ENCODE measurements at regions not wholly inside any gene's neighbourhood (a gene's known extent, or its start where the extent isn't known, plus 50 kb on each side); places are given as distances from the start of the nearest gene placed in this dataset.

DNA sequence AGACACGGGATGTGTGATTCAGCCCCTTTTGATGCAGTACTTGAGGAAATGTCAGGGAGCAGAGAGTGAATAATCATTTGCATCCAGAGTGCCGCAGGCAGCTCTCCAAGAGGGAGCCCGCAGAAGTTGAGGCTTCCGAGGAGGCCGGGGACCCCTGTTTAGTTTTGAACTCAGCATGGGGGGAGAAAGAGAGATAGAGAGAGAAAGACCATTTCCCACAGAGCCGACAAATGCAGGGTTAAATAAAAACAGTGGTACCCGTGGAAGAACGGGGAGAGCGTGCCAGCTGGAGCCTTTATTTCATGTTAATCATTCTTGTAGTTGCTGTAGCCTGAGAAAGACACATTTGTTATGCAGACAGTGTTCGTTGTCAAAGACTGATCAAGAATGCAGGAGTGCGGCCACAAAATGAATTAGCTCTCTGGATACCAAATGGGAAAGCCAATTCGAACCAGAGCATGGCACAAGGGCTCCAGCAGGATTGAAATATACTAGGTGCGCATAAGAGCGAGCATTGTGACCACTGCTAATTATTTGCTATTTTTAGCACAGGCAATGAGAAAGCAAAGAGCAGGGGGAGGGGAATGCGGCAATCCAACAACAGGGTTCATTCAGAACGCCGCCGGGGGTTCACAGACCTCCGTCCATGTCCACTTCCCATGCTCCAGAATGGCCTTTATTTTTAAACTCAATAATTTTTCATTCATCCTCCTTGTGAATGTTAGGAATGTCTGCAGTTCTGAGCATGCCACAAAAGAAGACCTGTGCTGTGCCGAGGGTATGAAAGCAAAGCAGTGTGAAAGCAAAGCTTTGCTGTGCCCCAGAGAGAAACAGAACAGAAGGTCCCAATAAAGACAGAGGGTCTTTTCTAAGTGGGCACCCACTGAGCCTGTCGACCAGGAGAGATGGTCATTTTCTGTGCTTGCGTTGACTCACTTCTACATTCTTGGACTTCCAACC lies 243.9 kb upstream of the VCX3A start:
- Mint-ChIP-seq H3K36me3 (no peaks in the 10 kb centered on the region), H3K4me1 (no peaks in the 10 kb centered on the region), H3K27ac (no peak overlapping the region), H3K4me3 (no peak overlapping the region), H3K9me3 (peaks cover 0 to 12% (median 0%) of the 10 kb centered on the region in 7 donors), H3K27me3 (no peaks in the 10 kb centered on the region)
- no peak overlapping the region for H3K4me3 ChIP-seq (ENCODE audit: low read depth, low read length)
- H3K27me3 ChIP-seq (ENCODE audit: control insufficient read depth, insufficient read depth, low read length): no peaks in the 10 kb centered on the region
- ATAC-seq (ENCODE audit: low read depth in 2 of 2): no peak
- H3K4me1 ChIP-seq (ENCODE audit: control insufficient read depth, insufficient read depth, low read length, poor library complexity, severe bottlenecking): no peaks in the 10 kb centered on the region
- H3K27ac ChIP-seq (ENCODE audit: insufficient read depth, low read length, poor library complexity, severe bottlenecking): no peak overlapping the region
- H3K36me3 ChIP-seq (ENCODE audit: control insufficient read depth, insufficient read depth, low read length): no peaks in the 10 kb centered on the region
- H3K9me3 ChIP-seq (ENCODE audit: control insufficient read depth in 2 of 2, low read length in 2 of 2): no peaks in the 10 kb centered on the region
- DNase-seq: no peak

DNA sequence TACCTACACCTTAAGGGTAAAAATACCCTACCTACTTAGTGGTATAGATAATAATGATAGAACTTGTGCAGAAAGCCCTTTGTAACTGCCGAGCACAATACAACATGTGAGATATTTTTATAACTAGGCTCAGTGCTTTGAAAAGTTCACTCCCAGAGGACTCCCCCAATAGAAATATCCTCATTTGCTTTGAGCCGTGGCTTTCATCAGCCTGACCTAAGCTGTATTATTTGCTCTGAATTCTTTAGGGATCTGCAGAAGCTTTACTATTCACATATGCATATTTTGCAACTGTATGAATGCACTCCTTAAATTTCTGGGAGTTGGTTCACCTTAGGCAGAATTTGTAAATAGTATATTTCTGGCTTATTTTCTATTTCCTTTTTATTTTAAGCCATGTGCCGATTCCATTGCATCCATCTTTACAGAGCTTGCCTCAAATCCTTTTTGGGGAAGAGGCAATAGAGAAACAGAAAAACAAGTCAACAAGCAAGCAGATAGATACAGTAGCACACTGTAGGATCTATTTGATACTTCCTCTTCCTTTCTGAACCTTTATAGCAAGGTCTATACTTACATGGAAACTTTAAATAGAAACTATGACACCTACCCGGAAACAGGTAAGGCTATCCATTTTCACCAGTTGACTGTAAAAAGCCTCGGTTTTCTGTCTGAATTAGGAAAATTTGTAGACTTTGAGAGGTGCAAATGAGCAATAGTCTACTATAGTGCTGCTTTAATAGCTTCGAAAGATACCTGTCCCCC lies 242.5 kb upstream of the VCX3A start:
- Mint-ChIP-seq H3K36me3 (no peaks in the 10 kb centered on the region), H3K27me3 (no peaks in the 10 kb centered on the region), H3K4me3 (no peak overlapping the region), H3K4me1 (no peaks in the 10 kb centered on the region), H3K27ac (no peak overlapping the region), H3K9me3 (peaks cover 0 to 7% (median 0%) of the 10 kb centered on the region in 7 donors)
- no peak for DNase-seq
- H3K4me1 ChIP-seq (ENCODE audit: control insufficient read depth, insufficient read depth, low read length, poor library complexity, severe bottlenecking): no peaks in the 10 kb centered on the region
- no peak overlapping the region for H3K27ac ChIP-seq (ENCODE audit: insufficient read depth, low read length, poor library complexity, severe bottlenecking)
- H3K9me3 ChIP-seq (ENCODE audit: control insufficient read depth in 2 of 2, low read length in 2 of 2): no peaks in the 10 kb centered on the region
- H3K27me3 ChIP-seq (ENCODE audit: control insufficient read depth, insufficient read depth, low read length): no peaks in the 10 kb centered on the region
- H3K36me3 ChIP-seq (ENCODE audit: control insufficient read depth, insufficient read depth, low read length): no peaks in the 10 kb centered on the region
- ATAC-seq (ENCODE audit: low read depth in 2 of 2): no peak
- H3K4me3 ChIP-seq (ENCODE audit: low read depth, low read length): no peak overlapping the region

DNA sequence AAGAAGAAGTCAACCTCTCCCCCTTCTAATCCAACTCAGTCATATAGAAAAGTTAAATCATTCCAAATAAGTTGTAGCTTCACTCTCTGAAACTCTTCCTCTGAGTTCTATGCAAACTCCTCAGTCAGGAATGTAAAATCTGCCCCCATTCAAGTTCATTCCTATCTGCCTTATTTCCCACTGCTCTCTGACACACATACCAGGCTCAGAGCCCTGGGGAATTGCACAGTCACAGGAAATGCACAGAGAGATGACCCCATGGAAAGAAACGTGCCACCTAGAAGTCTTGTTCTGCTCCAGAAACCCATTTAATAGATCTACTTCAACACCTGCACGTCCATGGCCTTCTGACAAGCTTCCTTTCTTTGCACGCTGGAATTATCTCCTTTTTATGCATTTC lies 236.0 kb upstream of the VCX3A start:
- ATAC-seq (ENCODE audit: low read depth in 2 of 2) (no peak), DNase-seq (no peak)
- no peaks in the 10 kb centered on the region for H3K36me3 Mint-ChIP-seq
- no peaks in the 10 kb centered on the region for H3K27me3 Mint-ChIP-seq
- no peak overlapping the region for H3K4me3 Mint-ChIP-seq
- H3K9me3 Mint-ChIP-seq: peaks cover 0 to 8% (median 0%) of the 10 kb centered on the region in 7 donors
- no peaks in the 10 kb centered on the region for H3K4me1 Mint-ChIP-seq
- Histone ChIP-seq H3K4me3 (ENCODE audit: low read depth, low read length) (no peak overlapping the region), H3K36me3 (ENCODE audit: control insufficient read depth, insufficient read depth, low read length) (no peaks in the 10 kb centered on the region), H3K27me3 (ENCODE audit: control insufficient read depth, insufficient read depth, low read length) (no peaks in the 10 kb centered on the region), H3K9me3 (ENCODE audit: control insufficient read depth in 2 of 2, low read length in 2 of 2) (peaks cover 0 to 2% of the 10 kb centered on the region in 2 experiments), H3K4me1 (ENCODE audit: control insufficient read depth, insufficient read depth, low read length, poor library complexity, severe bottlenecking) (no peaks in the 10 kb centered on the region), H3K27ac (ENCODE audit: insufficient read depth, low read length, poor library complexity, severe bottlenecking) (no peak overlapping the region)
- no peak overlapping the region for H3K27ac Mint-ChIP-seq

DNA sequence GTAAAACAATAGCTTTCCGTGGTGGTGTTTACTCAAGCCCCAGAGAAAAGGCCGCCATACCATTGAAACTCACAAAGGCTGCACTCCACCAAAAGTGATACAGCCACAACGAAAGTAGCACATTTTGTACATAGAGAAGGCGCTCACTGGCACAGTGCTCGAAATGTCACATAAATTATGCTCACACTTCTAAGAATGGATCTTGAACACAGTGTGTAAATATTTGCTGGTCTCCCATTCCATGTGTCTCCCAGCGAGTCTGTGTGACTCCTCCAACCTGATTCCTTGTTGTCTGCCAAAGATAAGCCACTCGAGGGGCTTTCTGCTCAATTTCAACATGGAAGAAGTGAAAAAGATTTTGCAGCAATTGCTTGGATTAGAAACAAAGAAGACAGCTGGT lies 234.0 kb upstream of the VCX3A start:
- Mint-ChIP-seq H3K36me3 (no peaks in the 10 kb centered on the region), H3K27me3 (no peaks in the 10 kb centered on the region), H3K4me3 (no peak overlapping the region), H3K27ac (no peak overlapping the region), H3K4me1 (no peaks in the 10 kb centered on the region), H3K9me3 (peaks cover 0 to 10% (median 0%) of the 10 kb centered on the region in 7 donors)
- no peak for ATAC-seq (ENCODE audit: low read depth in 2 of 2)
- Histone ChIP-seq H3K27me3 (ENCODE audit: control insufficient read depth, insufficient read depth, low read length) (no peaks in the 10 kb centered on the region), H3K9me3 (ENCODE audit: control insufficient read depth in 2 of 2, low read length in 2 of 2) (peaks cover 0 to 2% of the 10 kb centered on the region in 2 experiments), H3K4me3 (ENCODE audit: low read depth, low read length) (no peak overlapping the region), H3K27ac (ENCODE audit: insufficient read depth, low read length, poor library complexity, severe bottlenecking) (no peak overlapping the region), H3K4me1 (ENCODE audit: control insufficient read depth, insufficient read depth, low read length, poor library complexity, severe bottlenecking) (no peaks in the 10 kb centered on the region), H3K36me3 (ENCODE audit: control insufficient read depth, insufficient read depth, low read length) (no peaks in the 10 kb centered on the region)
- DNase-seq: no peak

DNA sequence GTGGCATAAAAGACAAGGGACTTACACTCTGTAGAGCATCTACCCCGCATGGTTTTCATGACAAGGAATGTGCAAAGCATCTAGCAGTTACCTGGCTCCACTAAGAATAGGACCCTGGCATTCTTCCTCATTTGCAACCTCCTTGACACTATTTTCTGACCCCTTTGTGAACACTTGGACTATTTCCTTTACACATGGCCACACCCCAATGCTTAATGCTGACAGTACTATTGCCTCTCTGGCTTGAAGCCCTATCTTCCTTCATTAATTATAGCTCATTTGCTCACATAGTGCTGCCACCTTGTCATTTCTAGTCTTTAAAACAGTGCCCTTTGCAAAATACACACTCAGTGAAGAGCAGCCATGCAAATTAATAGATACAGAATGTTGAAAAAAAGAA lies 226.3 kb upstream of the VCX3A start:
- Mint-ChIP-seq H3K4me1 (no peaks in the 10 kb centered on the region), H3K9me3 (peaks cover 0 to 11% (median 6%) of the 10 kb centered on the region in 7 donors), H3K27me3 (no peaks in the 10 kb centered on the region), H3K27ac (no peak overlapping the region), H3K4me3 (no peak overlapping the region), H3K36me3 (no peaks in the 10 kb centered on the region)
- no peaks in the 10 kb centered on the region for H3K27me3 ChIP-seq (ENCODE audit: control insufficient read depth, insufficient read depth, low read length)
- no peak overlapping the region for H3K4me3 ChIP-seq (ENCODE audit: low read depth, low read length)
- no peak overlapping the region for H3K27ac ChIP-seq (ENCODE audit: insufficient read depth, low read length, poor library complexity, severe bottlenecking)
- H3K36me3 ChIP-seq (ENCODE audit: control insufficient read depth, insufficient read depth, low read length): no peaks in the 10 kb centered on the region
- no peaks in the 10 kb centered on the region for H3K9me3 ChIP-seq (ENCODE audit: control insufficient read depth in 2 of 2, low read length in 2 of 2)
- DNase-seq (no peak), ATAC-seq (ENCODE audit: low read depth in 2 of 2) (no peak)
- no peaks in the 10 kb centered on the region for H3K4me1 ChIP-seq (ENCODE audit: control insufficient read depth, insufficient read depth, low read length, poor library complexity, severe bottlenecking)

DNA sequence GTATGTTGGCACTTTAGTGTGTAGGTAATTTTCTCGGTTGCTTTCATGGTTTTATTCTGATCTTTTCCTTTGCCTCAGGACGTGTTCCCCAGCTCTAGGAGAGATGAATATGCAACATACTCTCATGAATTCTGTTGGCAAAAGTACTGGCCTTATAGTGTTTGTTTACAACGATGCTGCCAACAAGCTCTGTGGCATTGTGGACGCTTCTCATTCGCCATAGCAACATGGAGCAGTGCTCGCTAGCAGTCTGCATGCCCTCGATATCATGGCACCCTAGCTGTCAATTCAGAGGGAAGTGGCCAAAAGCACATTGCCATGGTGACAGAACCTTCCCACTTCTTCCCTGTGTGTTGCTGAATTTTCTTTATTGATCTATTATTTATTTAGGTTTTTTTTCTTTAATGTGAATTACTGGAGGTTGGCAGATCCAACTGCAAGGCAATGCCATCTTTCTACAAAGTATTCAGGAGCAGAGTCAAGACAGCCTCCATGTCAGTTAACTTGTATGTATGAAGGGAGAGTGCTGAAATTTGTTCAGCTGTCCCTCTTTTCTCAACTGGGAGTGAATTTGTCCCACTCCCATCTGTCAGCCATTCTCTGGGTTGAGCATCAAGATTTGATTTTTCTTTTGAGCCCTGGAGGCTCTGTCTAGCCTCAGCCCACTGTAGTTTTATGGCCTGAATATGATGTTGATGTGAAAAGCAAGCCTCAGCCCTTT lies 224.9 kb upstream of the VCX3A start:
- Histone ChIP-seq H3K4me1 (ENCODE audit: control insufficient read depth, insufficient read depth, low read length, poor library complexity, severe bottlenecking) (no peaks in the 10 kb centered on the region), H3K27me3 (ENCODE audit: control insufficient read depth, insufficient read depth, low read length) (no peaks in the 10 kb centered on the region), H3K27ac (ENCODE audit: insufficient read depth, low read length, poor library complexity, severe bottlenecking) (no peak overlapping the region), H3K4me3 (ENCODE audit: low read depth, low read length) (no peak overlapping the region), H3K36me3 (ENCODE audit: control insufficient read depth, insufficient read depth, low read length) (no peaks in the 10 kb centered on the region), H3K9me3 (ENCODE audit: control insufficient read depth in 2 of 2, low read length in 2 of 2) (peaks cover 0 to 2% of the 10 kb centered on the region in 2 experiments)
- ATAC-seq (ENCODE audit: low read depth in 2 of 2) (no peak), DNase-seq (no peak)
- Mint-ChIP-seq H3K4me1 (no peaks in the 10 kb centered on the region), H3K9me3 (peaks cover 0 to 16% (median 11%) of the 10 kb centered on the region in 7 donors), H3K36me3 (no peaks in the 10 kb centered on the region), H3K4me3 (no peak overlapping the region), H3K27ac (no peak overlapping the region), H3K27me3 (no peaks in the 10 kb centered on the region)

DNA sequence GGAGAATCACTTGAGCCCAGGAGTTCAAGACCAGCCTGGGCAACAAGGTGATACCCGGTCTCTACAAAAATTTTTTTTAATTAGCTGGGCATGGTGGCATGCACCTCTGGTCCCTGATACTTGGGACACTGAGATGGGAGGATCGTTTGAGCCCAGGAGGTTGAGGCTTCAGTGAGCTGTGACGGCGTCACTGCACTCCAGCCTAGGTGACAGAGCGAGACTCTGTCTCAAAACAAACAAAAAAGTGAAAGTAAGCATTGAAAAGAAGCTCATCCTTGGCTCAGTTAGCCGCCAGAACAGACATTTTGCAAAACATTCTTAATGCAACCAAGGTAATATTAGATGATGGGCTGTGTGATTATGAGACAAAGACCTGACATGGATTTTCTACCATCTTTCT lies 223.3 kb upstream of the VCX3A start:
- DNase-seq: no peak
- no peaks in the 10 kb centered on the region for H3K36me3 Mint-ChIP-seq
- H3K9me3 Mint-ChIP-seq: peaks cover 0 to 22% (median 11%) of the 10 kb centered on the region in 7 donors
- H3K4me1 Mint-ChIP-seq: no peaks in the 10 kb centered on the region
- no peak overlapping the region for H3K4me3 Mint-ChIP-seq
- Histone ChIP-seq H3K27me3 (ENCODE audit: control insufficient read depth, insufficient read depth, low read length) (no peaks in the 10 kb centered on the region), H3K9me3 (ENCODE audit: control insufficient read depth in 2 of 2, low read length in 2 of 2) (peaks cover 0 to 3% of the 10 kb centered on the region in 2 experiments), H3K36me3 (ENCODE audit: control insufficient read depth, insufficient read depth, low read length) (no peaks in the 10 kb centered on the region), H3K4me3 (ENCODE audit: low read depth, low read length) (no peak overlapping the region), H3K27ac (ENCODE audit: insufficient read depth, low read length, poor library complexity, severe bottlenecking) (no peak overlapping the region), H3K4me1 (ENCODE audit: control insufficient read depth, insufficient read depth, low read length, poor library complexity, severe bottlenecking) (no peaks in the 10 kb centered on the region)
- no peak for ATAC-seq (ENCODE audit: low read depth in 2 of 2)
- H3K27me3 Mint-ChIP-seq: no peaks in the 10 kb centered on the region
- H3K27ac Mint-ChIP-seq: no peak overlapping the region

All from CD4-positive, CD25-positive, alpha-beta regulatory T cell (primary cell).